ENCODE measurements at regions not wholly inside any gene's neighbourhood (a gene's known extent, or its start where the extent isn't known, plus 50 kb on each side); places are given as distances from the start of the nearest gene placed in this dataset.

DNA sequence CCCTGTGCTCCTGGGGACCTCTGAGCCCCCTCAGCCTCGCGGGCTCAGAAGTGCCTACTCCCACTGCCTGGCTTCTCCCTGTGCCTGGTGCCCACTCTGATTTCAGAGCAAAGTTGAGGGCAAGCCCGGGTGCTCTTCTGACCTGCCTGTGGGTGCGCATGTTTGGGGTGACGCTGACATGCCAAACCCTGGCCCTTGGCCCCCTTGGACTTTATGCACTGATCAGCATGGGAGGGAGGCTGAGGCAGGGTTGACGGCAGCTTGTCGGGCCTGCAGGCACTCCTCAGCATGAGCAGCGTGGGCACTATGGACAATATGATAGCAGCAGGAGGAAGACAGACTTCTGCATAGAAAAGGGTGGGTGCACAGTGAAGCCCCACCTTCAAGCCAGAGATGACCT lies 279.3 kb upstream of the KLF12 start:
- no peak for DNase-seq (ENCODE audit: low spot score in 2 of 2, unreplicated experiment in 2 of 2)
- H3K36me3 Mint-ChIP-seq, result no peaks in the 10 kb centered on the region
- peaks cover 9% of the 10 kb centered on the region for H3K9me3 Mint-ChIP-seq
- no peak overlapping the region for H3K27ac Mint-ChIP-seq
- H3K27me3 Mint-ChIP-seq (ENCODE audit: low read depth), result no peaks in the 10 kb centered on the region
- H3K4me3 Mint-ChIP-seq, result no peak overlapping the region
- TF ChIP-seq, protein P1, sequence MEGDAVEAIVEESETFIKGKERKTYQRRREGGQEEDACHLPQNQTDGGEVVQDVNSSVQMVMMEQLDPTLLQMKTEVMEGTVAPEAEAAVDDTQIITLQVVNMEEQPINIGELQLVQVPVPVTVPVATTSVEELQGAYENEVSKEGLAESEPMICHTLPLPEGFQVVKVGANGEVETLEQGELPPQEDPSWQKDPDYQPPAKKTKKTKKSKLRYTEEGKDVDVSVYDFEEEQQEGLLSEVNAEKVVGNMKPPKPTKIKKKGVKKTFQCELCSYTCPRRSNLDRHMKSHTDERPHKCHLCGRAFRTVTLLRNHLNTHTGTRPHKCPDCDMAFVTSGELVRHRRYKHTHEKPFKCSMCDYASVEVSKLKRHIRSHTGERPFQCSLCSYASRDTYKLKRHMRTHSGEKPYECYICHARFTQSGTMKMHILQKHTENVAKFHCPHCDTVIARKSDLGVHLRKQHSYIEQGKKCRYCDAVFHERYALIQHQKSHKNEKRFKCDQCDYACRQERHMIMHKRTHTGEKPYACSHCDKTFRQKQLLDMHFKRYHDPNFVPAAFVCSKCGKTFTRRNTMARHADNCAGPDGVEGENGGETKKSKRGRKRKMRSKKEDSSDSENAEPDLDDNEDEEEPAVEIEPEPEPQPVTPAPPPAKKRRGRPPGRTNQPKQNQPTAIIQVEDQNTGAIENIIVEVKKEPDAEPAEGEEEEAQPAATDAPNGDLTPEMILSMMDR (IDR thresholded peaks at IDR 0.05; ENCODE audit: unreplicated experiment), result no peak
- H3K4me1 Mint-ChIP-seq, result no peaks in the 10 kb centered on the region

DNA sequence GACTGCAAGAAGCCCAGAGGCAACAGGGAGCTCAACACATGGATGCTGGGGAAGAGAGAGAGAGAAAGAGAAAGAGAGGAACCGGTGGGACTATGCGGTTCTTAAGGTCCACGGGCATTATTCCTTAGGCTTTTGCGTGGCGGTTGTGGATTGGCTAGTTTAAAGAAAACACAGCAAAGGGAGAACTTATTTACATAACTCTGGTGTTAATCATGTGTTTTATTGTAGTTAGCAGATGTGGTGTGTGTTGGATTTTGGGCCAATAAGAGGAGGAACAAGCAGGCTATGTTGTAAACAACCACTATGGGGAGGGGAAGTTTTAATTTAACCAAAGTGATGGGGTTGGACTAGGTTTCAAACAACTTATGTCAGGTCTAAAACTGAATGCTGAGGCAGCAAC lies 275.3 kb upstream of the KLF12 start:
- DNase-seq (ENCODE audit: low spot score in 2 of 2, unreplicated experiment in 2 of 2), result no peak

DNA sequence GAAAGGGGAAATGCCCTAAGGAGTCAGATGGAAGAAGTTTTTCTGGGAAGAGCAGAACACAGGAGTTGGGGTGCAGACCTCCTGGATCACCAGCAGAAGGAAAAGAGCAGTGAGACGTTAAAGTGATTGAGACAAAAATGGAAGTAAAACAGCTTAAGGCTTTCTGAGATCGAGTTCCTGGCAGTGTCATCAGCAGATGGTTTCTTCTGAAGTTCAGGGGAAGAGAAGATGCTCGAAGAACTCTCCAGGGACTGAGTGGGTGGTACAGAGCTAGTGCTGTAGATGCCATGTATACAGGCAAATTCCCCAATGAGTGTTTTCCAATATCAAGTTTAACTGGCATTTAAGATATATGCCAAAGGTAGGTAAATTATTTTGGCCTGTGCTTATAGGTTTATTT lies 272.2 kb upstream of the KLF12 start:
- Mint-ChIP-seq H3K9me3 (peaks cover 10% of the 10 kb centered on the region), H3K4me1 (no peaks in the 10 kb centered on the region), H3K36me3 (no peaks in the 10 kb centered on the region), H3K27ac (no peak overlapping the region), H3K4me3 (no peak overlapping the region), H3K27me3 (ENCODE audit: low read depth) (peaks cover 3% of the 10 kb centered on the region)
- no peak for DNase-seq (ENCODE audit: low spot score in 2 of 2, unreplicated experiment in 2 of 2)
- TF ChIP-seq, protein P1 (IDR thresholded peaks at IDR 0.05; ENCODE audit: unreplicated experiment), result no peak

More for the DNA sequence above, 275.3 kb upstream of the KLF12 start:
- Mint-ChIP-seq H3K27me3 (ENCODE audit: low read depth) (peaks cover 3% of the 10 kb centered on the region), H3K27ac (no peak overlapping the region), H3K4me3 (no peak overlapping the region), H3K36me3 (no peaks in the 10 kb centered on the region), H3K4me1 (no peaks in the 10 kb centered on the region), H3K9me3 (peaks cover 2% of the 10 kb centered on the region)
- TF ChIP-seq, protein P1 (IDR thresholded peaks at IDR 0.05; ENCODE audit: unreplicated experiment), result no peak

DNA sequence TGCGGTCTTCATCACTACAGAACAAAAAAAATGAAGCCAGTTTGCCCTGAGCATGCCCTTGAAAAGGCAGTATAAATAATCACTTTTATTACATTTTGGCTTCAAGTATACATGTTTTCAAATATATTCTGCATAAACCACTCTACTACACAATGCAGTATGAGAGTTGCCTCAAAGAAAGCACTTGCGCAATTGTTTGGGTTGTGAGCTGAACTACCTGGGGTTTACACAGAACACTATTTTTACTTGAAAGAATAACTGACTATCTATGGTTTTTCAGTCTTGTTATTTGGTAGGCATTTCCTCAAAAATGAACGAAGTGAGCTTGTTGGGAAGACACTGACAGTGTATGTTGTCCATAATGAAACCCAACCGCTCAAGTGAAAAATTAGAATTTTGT lies 264.4 kb upstream of the KLF12 start:
- H3K4me3 Mint-ChIP-seq, result no peak overlapping the region
- peaks cover 16% of the 10 kb centered on the region for H3K9me3 Mint-ChIP-seq
- H3K36me3 Mint-ChIP-seq, result no peaks in the 10 kb centered on the region
- H3K4me1 Mint-ChIP-seq, result no peaks in the 10 kb centered on the region
- peaks cover 4% of the 10 kb centered on the region for H3K27me3 Mint-ChIP-seq (ENCODE audit: low read depth)
- TF ChIP-seq, protein P1 (IDR thresholded peaks at IDR 0.05; ENCODE audit: unreplicated experiment), result no peak
- no peak for DNase-seq (ENCODE audit: low spot score in 2 of 2, unreplicated experiment in 2 of 2)
- no peak overlapping the region for H3K27ac Mint-ChIP-seq

DNA sequence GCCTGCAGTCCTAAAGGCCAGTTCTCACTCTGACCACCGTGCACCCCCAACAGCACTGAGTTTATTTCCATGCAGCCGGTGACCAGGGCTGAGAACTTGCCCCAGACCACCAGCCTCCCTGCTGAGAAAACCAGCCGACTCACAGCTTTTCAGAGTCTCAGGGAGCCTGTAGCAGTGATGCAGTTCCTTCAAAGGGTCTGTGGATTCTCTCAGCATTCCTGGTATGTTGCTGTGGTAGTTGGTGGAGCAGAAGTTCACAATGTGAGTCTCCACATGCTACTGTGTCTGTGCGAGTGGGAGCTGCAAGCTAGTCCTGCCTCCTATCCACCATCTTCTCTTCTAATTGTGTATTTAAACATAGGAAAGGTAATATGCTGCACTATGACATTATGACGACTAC lies 254.9 kb upstream of the KLF12 start:
- H3K4me3 Mint-ChIP-seq, result no peak overlapping the region
- H3K27me3 Mint-ChIP-seq (ENCODE audit: low read depth), result no peaks in the 10 kb centered on the region
- H3K36me3 Mint-ChIP-seq, result peaks cover 1% of the 10 kb centered on the region
- no peaks in the 10 kb centered on the region for H3K4me1 Mint-ChIP-seq
- no peak overlapping the region for H3K27ac Mint-ChIP-seq
- DNase-seq (ENCODE audit: low spot score in 2 of 2, unreplicated experiment in 2 of 2), result no peak
- peaks cover 47% of the 10 kb centered on the region for H3K9me3 Mint-ChIP-seq
- TF ChIP-seq, protein P1 (IDR thresholded peaks at IDR 0.05; ENCODE audit: unreplicated experiment), result no peak

DNA sequence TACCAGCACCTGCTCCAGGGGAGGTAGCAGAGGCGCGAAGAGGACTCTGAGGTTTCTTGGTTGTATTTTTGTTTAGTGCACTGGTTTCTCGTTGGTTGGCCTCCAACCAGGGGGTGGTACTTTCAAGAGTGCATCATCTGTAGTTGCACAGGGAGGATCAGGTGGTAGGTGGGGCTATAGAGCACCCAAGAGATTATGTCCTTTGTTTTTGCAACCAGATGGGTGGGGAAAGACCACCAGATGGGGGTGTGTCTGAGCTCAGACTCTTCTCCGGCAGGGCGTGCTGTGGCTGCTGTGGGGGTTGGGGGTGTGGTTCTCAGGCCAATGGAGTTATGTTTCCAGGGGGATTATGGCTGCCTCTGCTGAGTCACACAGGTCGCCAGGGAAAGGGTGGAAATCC lies 254.4 kb upstream of the KLF12 start:
- Mint-ChIP-seq H3K4me1 (no peaks in the 10 kb centered on the region), H3K4me3 (no peak overlapping the region), H3K9me3 (peaks cover 51% of the 10 kb centered on the region), H3K27ac (no peak overlapping the region), H3K27me3 (ENCODE audit: low read depth) (no peaks in the 10 kb centered on the region), H3K36me3 (peaks cover 1% of the 10 kb centered on the region)
- TF ChIP-seq, protein P1 (IDR thresholded peaks at IDR 0.05; ENCODE audit: unreplicated experiment), result no peak
- DNase-seq (ENCODE audit: low spot score in 2 of 2, unreplicated experiment in 2 of 2), result no peak
